IPS-18a (cell line): ENCODE measurements at regions not wholly inside any gene's neighbourhood (a gene's known extent, or its start where the extent isn't known, plus 50 kb on each side); places are given as distances from the start of the nearest gene placed in this dataset.
A peak's percentile ranks its signal among the peaks of the same experiment; 100 is the strongest.

Experiments
- H3K27ac ChIP-seq: one replicate; pipeline ENCODE4 v1.5.1; 2013; ENCODE audit warnings: low read length
- H3K27me3 ChIP-seq: one replicate; pipeline ENCODE4 v1.6.1; 2013; ENCODE audit warnings: mild to moderate bottlenecking, low read length; ENCODE audit not compliant: control insufficient read depth, insufficient read depth
- H3K36me3 ChIP-seq: one replicate; pipeline ENCODE4 v1.6.1; 2013; ENCODE audit warnings: low read depth, low read length; ENCODE audit not compliant: control insufficient read depth
- H3K4me1 ChIP-seq: one replicate; pipeline ENCODE4 v1.6.1; 2013; ENCODE audit warnings: low read depth, low read length; ENCODE audit not compliant: control insufficient read depth
- H3K4me3 ChIP-seq: one replicate; pipeline ENCODE4 v1.5.1; 2013; ENCODE audit warnings: low read length
- H3K9ac ChIP-seq: one replicate; pipeline ENCODE4 v1.6.1; 2013; ENCODE audit warnings: mild to moderate bottlenecking, low read length, moderate library complexity
- H3K9me3 ChIP-seq: one replicate; pipeline ENCODE4 v1.6.1; 2013; ENCODE audit warnings: low read depth, low read length; ENCODE audit not compliant: control insufficient read depth

- Histone ChIP-seq H3K27me3 (no peaks in the 10 kb centered on the region), H3K4me3 (no peak overlapping the region), H3K9ac (no peak overlapping the region), H3K36me3 (no peaks in the 10 kb centered on the region), H3K9me3 (no peaks in the 10 kb centered on the region), H3K4me1 (peaks cover 28% of the 10 kb centered on the region), H3K27ac (no peak overlapping the region)
These were observed 2041.4 kb upstream of the CELF4 start for GRCh38 chr18:39607034-39607433.

DNA sequence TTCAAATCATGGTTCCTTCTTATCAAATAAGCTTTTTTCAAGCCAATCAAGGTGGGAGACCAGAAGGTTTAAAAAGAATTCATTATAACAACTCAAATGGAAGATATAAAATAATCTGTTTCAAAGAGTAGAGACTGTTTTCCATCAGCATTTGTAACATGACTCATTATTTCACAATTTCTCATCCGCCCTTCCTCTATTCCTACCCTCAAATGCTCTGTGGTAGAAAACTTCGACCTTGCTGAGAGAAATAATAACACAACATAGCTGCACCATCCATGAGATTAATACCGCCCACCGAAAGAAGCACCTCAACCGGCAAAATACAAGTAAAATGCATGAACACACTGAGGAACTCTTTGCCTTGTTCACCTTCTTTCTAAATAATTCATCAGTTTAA, 2039.2 kb upstream of the CELF4 start:
- no peaks in the 10 kb centered on the region for H3K27me3 ChIP-seq
- no peak overlapping the region for H3K4me3 ChIP-seq
- H3K27ac ChIP-seq: no peak overlapping the region
- H3K4me1 ChIP-seq: peaks cover 22% of the 10 kb centered on the region
- H3K9me3 ChIP-seq: no peaks in the 10 kb centered on the region
- H3K36me3 ChIP-seq: no peaks in the 10 kb centered on the region
- no peak overlapping the region for H3K9ac ChIP-seq

DNA sequence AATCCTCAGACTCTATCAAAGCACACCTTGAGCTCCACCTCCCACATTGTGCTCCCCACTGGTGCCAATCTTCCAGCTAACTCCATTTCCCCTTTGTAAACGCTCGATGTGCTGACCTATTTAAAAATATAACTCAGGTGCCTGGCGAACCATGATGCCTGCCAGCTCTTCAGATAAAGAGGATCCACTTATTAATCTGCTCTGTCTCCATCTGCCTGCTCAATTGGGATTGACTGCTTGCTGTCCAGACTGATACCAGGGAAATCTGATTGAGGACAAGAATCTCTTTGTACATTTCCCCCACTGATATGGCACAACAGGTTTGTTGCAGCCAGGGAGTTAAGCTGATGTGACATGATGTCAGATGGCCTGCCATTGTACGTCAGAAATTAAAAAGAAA, 2036.5 kb upstream of the CELF4 start:
- Histone ChIP-seq H3K27me3 (no peaks in the 10 kb centered on the region), H3K4me1 (peaks cover 17% of the 10 kb centered on the region), H3K4me3 (no peak overlapping the region), H3K36me3 (no peaks in the 10 kb centered on the region), H3K9me3 (no peaks in the 10 kb centered on the region), H3K27ac (no peak overlapping the region), H3K9ac (no peak overlapping the region)

GRCh38 chr18:39600894-39601293, 2035.3 kb upstream of the CELF4 start:
- no peaks in the 10 kb centered on the region for H3K27me3 ChIP-seq
- H3K36me3 ChIP-seq: no peaks in the 10 kb centered on the region
- H3K4me1 ChIP-seq: peaks cover 4% of the 10 kb centered on the region
- no peak overlapping the region for H3K4me3 ChIP-seq
- no peak overlapping the region for H3K9ac ChIP-seq
- H3K9me3 ChIP-seq: no peaks in the 10 kb centered on the region
- peak overlapping the region; percentile 20 for H3K27ac ChIP-seq

- Histone ChIP-seq H3K4me3 (no peak overlapping the region), H3K27me3 (no peaks in the 10 kb centered on the region), H3K4me1 (no peaks in the 10 kb centered on the region), H3K27ac (no peak overlapping the region), H3K9me3 (peaks cover 3% of the 10 kb centered on the region), H3K36me3 (no peaks in the 10 kb centered on the region), H3K9ac (no peak overlapping the region)
These were observed 2033.7 kb upstream of the CELF4 start for GRCh38 chr18:39599251-39599650.

GRCh38 chr18:39596891-39597290, 2031.3 kb upstream of the CELF4 start:
- H3K4me1 ChIP-seq: peaks cover 15% of the 10 kb centered on the region
- H3K9ac ChIP-seq: no peak overlapping the region
- no peaks in the 10 kb centered on the region for H3K36me3 ChIP-seq
- no peaks in the 10 kb centered on the region for H3K27me3 ChIP-seq
- no peak overlapping the region for H3K4me3 ChIP-seq
- H3K9me3 ChIP-seq: peaks cover 3% of the 10 kb centered on the region
- no peak overlapping the region for H3K27ac ChIP-seq

DNA sequence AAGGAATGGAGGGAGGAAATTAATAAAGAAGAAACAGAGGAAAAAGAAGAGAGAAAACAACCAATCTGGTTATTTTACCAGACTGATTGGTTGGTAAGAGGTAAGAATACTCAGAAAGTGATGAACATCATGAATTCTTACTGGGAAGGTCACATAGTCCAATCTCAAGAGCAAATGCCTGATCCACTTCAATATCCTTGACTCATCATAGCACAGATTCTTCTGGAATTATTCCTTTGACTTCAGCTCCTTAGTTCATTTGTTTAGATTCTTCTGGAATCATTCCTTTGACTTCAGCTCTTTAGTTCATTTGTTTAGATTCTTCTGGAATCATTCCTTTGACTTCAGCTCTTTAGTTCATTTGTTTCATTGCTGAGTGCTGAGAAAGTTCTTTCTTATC, 2030.6 kb upstream of the CELF4 start:
- H3K4me1 ChIP-seq: peaks cover 19% of the 10 kb centered on the region
- H3K36me3 ChIP-seq: no peaks in the 10 kb centered on the region

DNA sequence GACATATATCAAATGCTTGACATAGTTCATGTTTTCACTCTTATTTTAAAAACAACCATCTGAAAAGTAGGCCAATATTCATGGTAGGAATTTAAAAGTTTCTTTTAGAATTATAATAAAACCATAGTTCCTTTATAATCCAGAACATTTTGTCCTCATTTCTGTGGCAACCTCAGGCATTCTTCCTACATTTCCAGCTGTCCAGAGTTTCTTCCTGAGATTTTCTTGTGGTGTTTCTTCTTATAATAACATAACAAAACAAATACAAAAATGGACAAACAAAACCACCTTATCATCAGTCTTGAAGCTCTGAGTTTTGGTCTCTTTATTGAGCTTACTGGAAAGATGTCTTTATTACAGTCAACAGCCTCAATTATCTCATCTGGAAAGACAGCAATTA, 2028.6 kb upstream of the CELF4 start:
- Histone ChIP-seq H3K27ac (no peak overlapping the region), H3K27me3 (no peaks in the 10 kb centered on the region), H3K36me3 (no peaks in the 10 kb centered on the region), H3K4me3 (no peak overlapping the region), H3K4me1 (peaks cover 28% of the 10 kb centered on the region), H3K9me3 (peaks cover 3% of the 10 kb centered on the region), H3K9ac (no peak overlapping the region)

More for the DNA sequence above, 2030.6 kb upstream of the CELF4 start:
- Histone ChIP-seq H3K27ac (no peak overlapping the region), H3K27me3 (no peaks in the 10 kb centered on the region), H3K9me3 (peaks cover 3% of the 10 kb centered on the region), H3K9ac (no peak overlapping the region), H3K4me3 (no peak overlapping the region)

- H3K27ac ChIP-seq: peak overlapping the region; percentile 65
- no peak overlapping the region for H3K9ac ChIP-seq
These were observed 2026.1 kb upstream of the CELF4 start for GRCh38 chr18:39591649-39592048.

GRCh38 chr18:39589496-39589895, 2023.9 kb upstream of the CELF4 start:
- no peak overlapping the region for H3K9ac ChIP-seq
- H3K4me3 ChIP-seq: no peak overlapping the region
- peaks cover 28% of the 10 kb centered on the region for H3K4me1 ChIP-seq
- no peak overlapping the region for H3K27ac ChIP-seq
- no peaks in the 10 kb centered on the region for H3K36me3 ChIP-seq
- no peaks in the 10 kb centered on the region for H3K27me3 ChIP-seq
- no peaks in the 10 kb centered on the region for H3K9me3 ChIP-seq

More at GRCh38 chr18:39591649-39592048, 2026.1 kb upstream of the CELF4 start:
- peaks cover 3% of the 10 kb centered on the region for H3K9me3 ChIP-seq
- H3K4me3 ChIP-seq: peak overlapping the region; percentile 18
- H3K27me3 ChIP-seq: no peaks in the 10 kb centered on the region
- no peaks in the 10 kb centered on the region for H3K36me3 ChIP-seq
- peaks cover 28% of the 10 kb centered on the region for H3K4me1 ChIP-seq

GRCh38 chr18:39587586-39587985, 2022.0 kb upstream of the CELF4 start:
- Histone ChIP-seq H3K36me3 (no peaks in the 10 kb centered on the region), H3K27me3 (no peaks in the 10 kb centered on the region), H3K9ac (no peak overlapping the region), H3K4me3 (no peak overlapping the region), H3K9me3 (no peaks in the 10 kb centered on the region), H3K27ac (no peak overlapping the region), H3K4me1 (peaks cover 20% of the 10 kb centered on the region)

DNA sequence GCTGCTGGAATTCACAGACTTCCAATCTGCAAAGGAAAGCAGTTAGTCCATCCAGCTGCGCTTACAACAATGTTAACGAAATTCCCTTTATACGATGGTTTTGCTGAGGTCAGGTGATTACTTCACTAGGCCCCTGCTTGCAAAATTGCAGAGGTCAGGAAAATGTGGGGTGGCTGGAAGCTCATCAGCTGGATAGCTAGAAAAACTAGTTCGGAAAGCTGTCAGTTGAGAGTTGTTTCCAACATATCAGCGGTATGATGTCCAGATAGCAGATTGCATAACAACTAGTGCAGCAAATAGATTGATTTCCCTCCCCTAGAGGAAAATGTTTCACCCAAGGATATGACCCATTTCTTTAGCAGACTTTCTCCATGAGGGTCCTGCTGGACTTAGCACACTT, 2021.1 kb upstream of the CELF4 start:
- Histone ChIP-seq H3K27ac (no peak overlapping the region), H3K9me3 (no peaks in the 10 kb centered on the region), H3K27me3 (no peaks in the 10 kb centered on the region), H3K4me3 (no peak overlapping the region), H3K4me1 (peaks cover 12% of the 10 kb centered on the region), H3K9ac (no peak overlapping the region), H3K36me3 (no peaks in the 10 kb centered on the region)
